HUES64 (cell line): ENCODE measurements at regions not wholly inside any gene's neighbourhood (a gene's known extent, or its start where the extent isn't known, plus 50 kb on each side); places are given as distances from the start of the nearest gene placed in this dataset.
"Not testable (repeated sequence)": the region's sequence is repeated elsewhere in the genome, so short reads cannot be mapped to it uniquely, and the experiment has no call there.

Experiments
- H3K27ac ChIP-seq: 2 replicates; pipeline ENCODE4 v1.7.0; 2013; ENCODE audit warnings: low read depth, low read length, inconsistent platforms
- H3K27me3 ChIP-seq: 2 replicates; pipeline ENCODE4 v1.6.1; 2013; ENCODE audit warnings: mild to moderate bottlenecking, low read length; ENCODE audit not compliant: insufficient read depth
- H3K36me3 ChIP-seq: 2 replicates; pipeline ENCODE4 v1.6.1; 2013; ENCODE audit warnings: mild to moderate bottlenecking, low read length; ENCODE audit not compliant: insufficient read depth
- H3K4me1 ChIP-seq: 2 replicates; pipeline ENCODE4 v1.6.1; 2013; ENCODE audit warnings: mild to moderate bottlenecking, low read length, moderate library complexity; ENCODE audit not compliant: insufficient read depth
- H3K4me3 ChIP-seq: 2 replicates; pipeline ENCODE4 v1.5.1; 2013; ENCODE audit warnings: mild to moderate bottlenecking, low read length, moderate library complexity
- H3K9ac ChIP-seq: 2 replicates; pipeline ENCODE4 v1.6.1; 2013; ENCODE audit warnings: mild to moderate bottlenecking, low read depth, low read length
- H3K9me3 ChIP-seq: 2 replicates; pipeline ENCODE4 v1.6.1; 2013; ENCODE audit warnings: low read depth, low read length; ENCODE audit not compliant: insufficient read depth
- WGBS: fragments of 150-250, 120-280 bp; methylation state at CpG from one replicate; pipeline ENCODE4 v1.1.7; 2013; ENCODE audit warnings: missing lambda C conversion rate; 5-methylcytosine and 5-hydroxymethylcytosine counted together

DNA sequence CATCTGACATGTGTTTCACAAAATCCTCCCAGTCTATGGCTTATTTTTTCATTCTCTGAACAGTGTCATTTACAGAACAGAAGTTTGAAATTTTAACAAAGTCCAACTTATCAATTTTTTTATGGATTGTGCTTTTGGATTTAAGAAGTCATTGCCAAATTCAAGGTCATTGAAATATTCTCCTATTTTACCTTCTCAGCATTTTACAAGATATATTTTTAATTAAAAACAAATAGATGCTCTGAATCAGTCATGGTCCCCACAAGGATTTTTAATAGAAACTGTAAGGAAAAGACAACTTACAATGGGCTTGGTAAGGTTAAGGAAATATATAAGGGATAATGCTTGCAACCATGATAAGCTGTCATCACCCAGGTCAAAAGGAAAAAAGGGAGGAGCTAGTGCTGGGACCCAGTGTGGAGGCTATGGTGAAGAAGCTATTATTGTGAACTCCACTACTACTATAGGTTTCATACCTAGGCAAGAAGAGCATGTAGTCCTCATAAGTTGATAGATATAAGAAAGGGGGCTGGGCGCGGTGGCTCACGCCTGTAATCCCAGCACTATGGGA, 144.5 kb upstream of the KCNJ15 start:
- H3K9me3 ChIP-seq, result no peaks in the 10 kb centered on the region
- no peak overlapping the region for H3K27ac ChIP-seq
- no peaks in the 10 kb centered on the region for H3K36me3 ChIP-seq
- H3K4me3 ChIP-seq, result no peak overlapping the region
- H3K4me1 ChIP-seq, result no peaks in the 10 kb centered on the region
- WGBS, result 96% methylated on average over 3 of the region's 3 CpGs
- no peaks in the 10 kb centered on the region for H3K27me3 ChIP-seq
- no peak overlapping the region for H3K9ac ChIP-seq

GRCh38 chr21:38114717-38115333, 142.0 kb upstream of the KCNJ15 start:
- 98% methylated on average over 2 of the region's 2 CpGs for WGBS
- Histone ChIP-seq H3K36me3 (no peaks in the 10 kb centered on the region), H3K9ac (no peak overlapping the region), H3K9me3 (no peaks in the 10 kb centered on the region), H3K4me3 (no peak overlapping the region), H3K27me3 (no peaks in the 10 kb centered on the region), H3K4me1 (no peaks in the 10 kb centered on the region), H3K27ac (no peak overlapping the region)

DNA sequence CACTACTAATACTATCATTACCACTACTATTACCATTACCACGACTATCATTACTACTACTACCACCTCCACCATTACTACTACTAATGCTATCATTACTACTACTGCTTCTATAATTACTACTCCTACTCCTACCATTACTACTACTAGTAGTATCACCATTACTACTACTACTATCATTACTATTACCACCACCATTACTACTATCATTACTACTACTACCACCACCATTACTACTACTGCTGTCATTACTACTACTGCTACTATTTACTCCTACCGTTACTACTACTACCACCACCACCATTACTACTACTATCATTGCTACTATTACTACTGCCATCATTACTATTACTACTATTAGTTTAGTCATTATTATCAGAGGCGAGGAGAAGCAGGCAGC, 140.9 kb upstream of the KCNJ15 start:
- 93% methylated on average over 2 of the region's 3 CpGs for WGBS
- H3K4me3 ChIP-seq, result no peak overlapping the region
- no peaks in the 10 kb centered on the region for H3K9me3 ChIP-seq
- H3K9ac ChIP-seq, result no peak overlapping the region
- no peaks in the 10 kb centered on the region for H3K27me3 ChIP-seq
- H3K4me1 ChIP-seq, result no peaks in the 10 kb centered on the region
- no peak overlapping the region for H3K27ac ChIP-seq
- no peaks in the 10 kb centered on the region for H3K36me3 ChIP-seq

GRCh38 chr21:38119793-38120192, 137.0 kb upstream of the KCNJ15 start:
- H3K27ac ChIP-seq, result no peak overlapping the region
- H3K9ac ChIP-seq, result no peak overlapping the region
- H3K27me3 ChIP-seq, result no peaks in the 10 kb centered on the region
- no peaks in the 10 kb centered on the region for H3K4me1 ChIP-seq
- no peak overlapping the region for H3K4me3 ChIP-seq
- no peaks in the 10 kb centered on the region for H3K36me3 ChIP-seq
- WGBS, result 80% methylated on average over 1 of the region's 4 CpGs
- no peaks in the 10 kb centered on the region for H3K9me3 ChIP-seq

DNA sequence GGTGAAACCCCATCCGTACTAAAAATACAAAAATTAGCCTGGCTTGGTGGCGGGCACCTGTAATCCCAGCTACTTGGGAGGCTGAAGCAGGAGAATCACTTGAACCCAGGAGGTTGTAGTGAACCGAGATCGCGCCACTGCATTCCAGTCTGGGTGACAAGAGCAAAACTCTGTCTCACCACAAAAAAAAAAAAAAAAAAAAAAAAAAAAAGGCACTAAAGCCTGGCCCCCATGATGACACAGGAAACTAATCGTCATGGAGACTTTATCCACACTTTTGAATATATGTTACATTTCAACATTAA, 136.2 kb upstream of the KCNJ15 start:
- not testable (repeated sequence) for H3K4me1 ChIP-seq, H3K9me3 ChIP-seq, H3K9ac ChIP-seq, H3K27ac ChIP-seq, H3K4me3 ChIP-seq, H3K27me3 ChIP-seq, H3K36me3 ChIP-seq
- 94% methylated on average over 6 of the region's 6 CpGs for WGBS

- Histone ChIP-seq H3K9me3 (no peaks in the 10 kb centered on the region), H3K9ac (no peak overlapping the region), H3K4me3 (no peak overlapping the region), H3K27ac (no peak overlapping the region), H3K27me3 (no peaks in the 10 kb centered on the region), H3K36me3 (no peaks in the 10 kb centered on the region), H3K4me1 (no peaks in the 10 kb centered on the region)
- WGBS, result 93% methylated on average over 32 of the region's 32 CpGs
Measured at GRCh38 chr21:38120984-38121855, 135.6 kb upstream of the KCNJ15 start.

DNA sequence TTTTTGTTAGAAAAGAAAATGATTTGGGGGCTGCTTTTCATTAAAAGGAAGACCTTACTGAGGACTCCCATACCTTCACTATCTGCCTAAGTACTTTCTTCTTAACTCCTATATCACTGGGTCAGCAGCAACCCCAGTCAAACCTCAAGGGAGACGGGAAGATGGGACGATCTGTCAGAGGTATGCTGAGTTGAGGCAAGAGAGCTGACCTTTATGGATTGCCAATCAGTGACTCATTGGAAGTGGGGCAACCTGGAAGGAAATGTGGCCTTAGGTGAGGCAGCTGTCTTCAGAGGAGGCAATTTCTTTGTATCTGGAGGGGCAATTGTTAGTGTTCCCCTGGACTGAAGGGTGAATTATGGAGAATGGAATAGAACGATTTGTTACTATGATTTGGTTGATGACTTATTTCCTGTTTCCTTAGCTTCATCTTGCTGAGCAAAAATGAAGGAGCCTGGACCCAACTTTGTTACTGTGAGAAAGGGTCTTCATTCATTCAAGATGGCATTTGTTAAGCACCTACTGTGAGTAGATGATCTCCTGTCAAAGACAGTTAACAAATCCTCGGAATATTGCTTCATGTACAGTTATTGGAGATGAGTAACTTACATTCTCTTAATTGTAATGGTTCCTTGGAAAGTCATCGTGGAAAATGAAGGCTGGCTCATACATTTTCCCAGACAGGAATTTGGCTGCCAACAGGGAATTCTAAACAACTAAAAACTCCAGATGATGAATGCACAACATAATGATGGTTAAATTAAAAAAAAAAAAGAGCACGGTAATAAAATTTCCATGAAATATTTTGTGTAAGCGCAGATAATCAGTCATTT, 134.7 kb upstream of the KCNJ15 start:
- Histone ChIP-seq H3K9ac (no peak overlapping the region), H3K4me1 (no peaks in the 10 kb centered on the region), H3K4me3 (no peak overlapping the region), H3K27me3 (no peaks in the 10 kb centered on the region), H3K36me3 (no peaks in the 10 kb centered on the region), H3K9me3 (no peaks in the 10 kb centered on the region), H3K27ac (no peak overlapping the region)
- WGBS, result 98% methylated on average over 7 of the region's 7 CpGs

DNA sequence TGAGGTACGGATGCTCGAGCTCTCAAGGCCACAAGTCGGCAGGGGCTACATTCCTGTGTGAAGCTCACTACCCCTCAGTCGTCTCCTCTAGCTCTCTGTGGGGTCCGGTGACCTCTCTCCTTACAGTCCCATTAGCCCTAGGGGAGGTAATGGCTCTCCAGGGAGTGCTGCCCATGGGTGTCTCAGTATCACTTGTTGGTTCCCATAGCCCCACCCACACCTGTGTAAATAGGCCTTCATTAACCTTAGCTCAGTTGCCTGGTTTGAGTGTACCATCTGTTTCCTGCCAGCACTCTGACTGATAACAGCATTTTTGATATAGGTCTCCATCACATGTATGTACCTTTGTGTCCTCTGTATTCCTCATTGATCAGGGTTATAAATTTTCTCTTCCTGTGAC, 133.2 kb upstream of the KCNJ15 start:
- H3K9me3 ChIP-seq, result no peaks in the 10 kb centered on the region
- H3K4me1 ChIP-seq, result no peaks in the 10 kb centered on the region
- 95% methylated on average over 5 of the region's 5 CpGs for WGBS
- no peak overlapping the region for H3K9ac ChIP-seq
- no peaks in the 10 kb centered on the region for H3K27me3 ChIP-seq
- no peak overlapping the region for H3K4me3 ChIP-seq
- no peak overlapping the region for H3K27ac ChIP-seq
- no peaks in the 10 kb centered on the region for H3K36me3 ChIP-seq

GRCh38 chr21:38126666-38127303, 130.0 kb upstream of the KCNJ15 start:
- Histone ChIP-seq H3K9me3 (no peaks in the 10 kb centered on the region), H3K4me3 (no peak overlapping the region)
- 32% methylated on average over 7 of the region's 8 CpGs for WGBS

DNA sequence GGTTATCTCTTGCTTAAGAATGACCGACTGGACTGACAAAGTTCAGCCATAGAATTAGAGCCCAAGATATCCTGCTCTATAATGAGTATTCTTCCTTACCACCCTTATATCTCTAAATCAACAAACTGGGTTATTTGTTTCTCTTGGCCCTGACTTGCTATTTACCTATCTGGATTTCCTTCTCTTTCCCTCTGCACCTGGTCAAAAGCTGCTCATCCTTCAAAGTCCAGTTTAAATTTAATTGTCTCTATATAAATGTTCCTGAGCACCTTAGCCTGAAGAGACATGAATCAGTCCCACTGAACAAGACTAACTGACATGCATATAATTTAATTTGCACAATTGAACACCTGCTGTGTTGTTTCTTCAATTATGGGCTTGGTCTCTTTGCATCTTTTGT, 127.1 kb upstream of the KCNJ15 start:
- no peaks in the 10 kb centered on the region for H3K27me3 ChIP-seq
- no peaks in the 10 kb centered on the region for H3K36me3 ChIP-seq
- H3K9ac ChIP-seq, result no peak overlapping the region
- WGBS, result 96% methylated on average over 1 of the region's 1 CpG
- H3K4me3 ChIP-seq, result no peak overlapping the region
- no peaks in the 10 kb centered on the region for H3K4me1 ChIP-seq
- no peaks in the 10 kb centered on the region for H3K9me3 ChIP-seq
- H3K27ac ChIP-seq, result no peak overlapping the region

More at GRCh38 chr21:38126666-38127303, 130.0 kb upstream of the KCNJ15 start:
- H3K9ac ChIP-seq, result no peak overlapping the region
- no peak overlapping the region for H3K27ac ChIP-seq
- H3K4me1 ChIP-seq, result no peaks in the 10 kb centered on the region
- H3K36me3 ChIP-seq, result no peaks in the 10 kb centered on the region
- H3K27me3 ChIP-seq, result no peaks in the 10 kb centered on the region
